ENCODE measurements at regions not wholly inside any gene's neighbourhood (a gene's known extent, or its start where the extent isn't known, plus 50 kb on each side); places are given as distances from the start of the nearest gene placed in this dataset.

- Mint-ChIP-seq H3K27ac (no peak overlapping the region), H3K27me3 (ENCODE audit: low read depth) (no peaks in the 10 kb centered on the region), H3K4me3 (ENCODE audit: low read depth) (no peak overlapping the region), H3K4me1 (ENCODE audit: low read depth) (no peaks in the 10 kb centered on the region), H3K9me3 (peaks cover 18% of the 10 kb centered on the region), H3K36me3 (ENCODE audit: low read depth) (no peaks in the 10 kb centered on the region)
- no peak for DNase-seq (ENCODE audit: low spot score)
- intact Hi-C loops (cut with micrococcal nuclease): no loop called here
These were observed 307.8 kb downstream of the BCHE start for GRCh38 chr3:165529451-165529850.

GRCh38 chr3:165526367-165526766 lies 310.9 kb downstream of the BCHE start:
- no peak for DNase-seq (ENCODE audit: low spot score)
- H3K36me3 Mint-ChIP-seq (ENCODE audit: low read depth): no peaks in the 10 kb centered on the region
- intact Hi-C loops (cut with micrococcal nuclease): no loop called here
- H3K27ac Mint-ChIP-seq: no peak overlapping the region
- no peaks in the 10 kb centered on the region for H3K4me1 Mint-ChIP-seq (ENCODE audit: low read depth)
- H3K9me3 Mint-ChIP-seq: peaks cover 15% of the 10 kb centered on the region
- no peaks in the 10 kb centered on the region for H3K27me3 Mint-ChIP-seq (ENCODE audit: low read depth)
- H3K4me3 Mint-ChIP-seq (ENCODE audit: low read depth): no peak overlapping the region

- intact Hi-C loops (cut with micrococcal nuclease): no loop called here
- no peak overlapping the region for H3K4me3 Mint-ChIP-seq (ENCODE audit: low read depth)
- H3K9me3 Mint-ChIP-seq: peaks cover 26% of the 10 kb centered on the region
- no peaks in the 10 kb centered on the region for H3K27me3 Mint-ChIP-seq (ENCODE audit: low read depth)
- H3K4me1 Mint-ChIP-seq (ENCODE audit: low read depth): no peaks in the 10 kb centered on the region
- DNase-seq (ENCODE audit: low spot score): no peak
- no peak overlapping the region for H3K27ac Mint-ChIP-seq
- H3K36me3 Mint-ChIP-seq (ENCODE audit: low read depth): no peaks in the 10 kb centered on the region
These were observed 313.4 kb downstream of the BCHE start for GRCh38 chr3:165523801-165524200.

- Mint-ChIP-seq H3K36me3 (ENCODE audit: low read depth) (no peaks in the 10 kb centered on the region), H3K27me3 (ENCODE audit: low read depth) (no peaks in the 10 kb centered on the region), H3K4me3 (ENCODE audit: low read depth) (no peak overlapping the region), H3K4me1 (ENCODE audit: low read depth) (no peaks in the 10 kb centered on the region), H3K9me3 (peaks cover 27% of the 10 kb centered on the region), H3K27ac (no peak overlapping the region)
- no peak for DNase-seq (ENCODE audit: low spot score)
- intact Hi-C loops (cut with micrococcal nuclease): no loop called here
These were observed 314.8 kb downstream of the BCHE start for GRCh38 chr3:165522386-165522785.

- Mint-ChIP-seq H3K27me3 (ENCODE audit: low read depth) (no peaks in the 10 kb centered on the region), H3K36me3 (ENCODE audit: low read depth) (no peaks in the 10 kb centered on the region), H3K4me3 (ENCODE audit: low read depth) (no peak overlapping the region), H3K9me3 (peaks cover 27% of the 10 kb centered on the region), H3K4me1 (ENCODE audit: low read depth) (no peaks in the 10 kb centered on the region), H3K27ac (no peak overlapping the region)
- intact Hi-C loops (cut with micrococcal nuclease): no loop called here
- DNase-seq (ENCODE audit: low spot score): no peak
These were observed 315.9 kb downstream of the BCHE start for GRCh38 chr3:165521131-165521871.

GRCh38 chr3:165519687-165520086 lies 317.5 kb downstream of the BCHE start:
- Mint-ChIP-seq H3K27ac (no peak overlapping the region), H3K9me3 (peaks cover 37% of the 10 kb centered on the region), H3K4me3 (ENCODE audit: low read depth) (no peak overlapping the region), H3K4me1 (ENCODE audit: low read depth) (no peaks in the 10 kb centered on the region), H3K27me3 (ENCODE audit: low read depth) (no peaks in the 10 kb centered on the region), H3K36me3 (ENCODE audit: low read depth) (no peaks in the 10 kb centered on the region)
- intact Hi-C loops (cut with micrococcal nuclease): no loop called here
- DNase-seq (ENCODE audit: low spot score): no peak

- intact Hi-C loops (cut with micrococcal nuclease): no loop called here
- H3K9me3 Mint-ChIP-seq: peaks cover 44% of the 10 kb centered on the region
- H3K27ac Mint-ChIP-seq: no peak overlapping the region
- no peaks in the 10 kb centered on the region for H3K36me3 Mint-ChIP-seq (ENCODE audit: low read depth)
- no peaks in the 10 kb centered on the region for H3K4me1 Mint-ChIP-seq (ENCODE audit: low read depth)
- no peaks in the 10 kb centered on the region for H3K27me3 Mint-ChIP-seq (ENCODE audit: low read depth)
- no peak overlapping the region for H3K4me3 Mint-ChIP-seq (ENCODE audit: low read depth)
- DNase-seq (ENCODE audit: low spot score): no peak
These were observed 318.9 kb downstream of the BCHE start for GRCh38 chr3:165518346-165518745.

GRCh38 chr3:165513715-165514701 lies 317.8 kb upstream of the SLITRK3 start:
- H3K27ac Mint-ChIP-seq: no peak overlapping the region
- peaks cover 41% of the 10 kb centered on the region for H3K9me3 Mint-ChIP-seq
- no peaks in the 10 kb centered on the region for H3K27me3 Mint-ChIP-seq (ENCODE audit: low read depth)
- H3K36me3 Mint-ChIP-seq (ENCODE audit: low read depth): no peaks in the 10 kb centered on the region
- no peak overlapping the region for H3K4me3 Mint-ChIP-seq (ENCODE audit: low read depth)
- no peaks in the 10 kb centered on the region for H3K4me1 Mint-ChIP-seq (ENCODE audit: low read depth)
- DNase-seq (ENCODE audit: low spot score): no peak
- intact Hi-C loops (cut with micrococcal nuclease): no loop called here

- H3K4me3 Mint-ChIP-seq (ENCODE audit: low read depth): no peak overlapping the region
- DNase-seq (ENCODE audit: low spot score): no peak
- no peak overlapping the region for H3K27ac Mint-ChIP-seq
- no peaks in the 10 kb centered on the region for H3K4me1 Mint-ChIP-seq (ENCODE audit: low read depth)
- peaks cover 33% of the 10 kb centered on the region for H3K9me3 Mint-ChIP-seq
- intact Hi-C loops (cut with micrococcal nuclease): no loop called here
- H3K27me3 Mint-ChIP-seq (ENCODE audit: low read depth): no peaks in the 10 kb centered on the region
- no peaks in the 10 kb centered on the region for H3K36me3 Mint-ChIP-seq (ENCODE audit: low read depth)
These were observed 311.4 kb upstream of the SLITRK3 start for GRCh38 chr3:165507576-165507975.

GRCh38 chr3:165507060-165507459 lies 310.9 kb upstream of the SLITRK3 start:
- Mint-ChIP-seq H3K4me3 (ENCODE audit: low read depth) (no peak overlapping the region), H3K9me3 (peaks cover 28% of the 10 kb centered on the region), H3K27ac (no peak overlapping the region), H3K36me3 (ENCODE audit: low read depth) (no peaks in the 10 kb centered on the region), H3K4me1 (ENCODE audit: low read depth) (no peaks in the 10 kb centered on the region), H3K27me3 (ENCODE audit: low read depth) (no peaks in the 10 kb centered on the region)
- DNase-seq (ENCODE audit: low spot score): no peak
- intact Hi-C loops (cut with micrococcal nuclease): no loop called here

- no peaks in the 10 kb centered on the region for H3K27me3 Mint-ChIP-seq (ENCODE audit: low read depth)
These were observed 309.5 kb upstream of the SLITRK3 start for GRCh38 chr3:165505657-165506056.

GRCh38 chr3:165504554-165504953 lies 308.4 kb upstream of the SLITRK3 start:
- Mint-ChIP-seq H3K4me3 (ENCODE audit: low read depth) (no peak overlapping the region), H3K27ac (no peak overlapping the region), H3K9me3 (peaks cover 19% of the 10 kb centered on the region), H3K36me3 (ENCODE audit: low read depth) (no peaks in the 10 kb centered on the region), H3K27me3 (ENCODE audit: low read depth) (no peaks in the 10 kb centered on the region), H3K4me1 (ENCODE audit: low read depth) (no peaks in the 10 kb centered on the region)
- DNase-seq (ENCODE audit: low spot score): no peak
- intact Hi-C loops (cut with micrococcal nuclease): no loop called here

More at GRCh38 chr3:165505657-165506056, 309.5 kb upstream of the SLITRK3 start:
- no peak overlapping the region for H3K4me3 Mint-ChIP-seq (ENCODE audit: low read depth)
- H3K36me3 Mint-ChIP-seq (ENCODE audit: low read depth): no peaks in the 10 kb centered on the region
- H3K9me3 Mint-ChIP-seq: peaks cover 19% of the 10 kb centered on the region
- no peak for DNase-seq (ENCODE audit: low spot score)
- H3K4me1 Mint-ChIP-seq (ENCODE audit: low read depth): no peaks in the 10 kb centered on the region
- H3K27ac Mint-ChIP-seq: no peak overlapping the region
- intact Hi-C loops (cut with micrococcal nuclease): no loop called here

GRCh38 chr3:165503825-165504224 lies 307.6 kb upstream of the SLITRK3 start:
- peaks cover 19% of the 10 kb centered on the region for H3K9me3 Mint-ChIP-seq
- H3K27me3 Mint-ChIP-seq (ENCODE audit: low read depth): no peaks in the 10 kb centered on the region

More at GRCh38 chr3:165503825-165504224, 307.6 kb upstream of the SLITRK3 start:
- Mint-ChIP-seq H3K4me3 (ENCODE audit: low read depth) (no peak overlapping the region), H3K4me1 (ENCODE audit: low read depth) (no peaks in the 10 kb centered on the region), H3K36me3 (ENCODE audit: low read depth) (no peaks in the 10 kb centered on the region), H3K27ac (no peak overlapping the region)
- no peak for DNase-seq (ENCODE audit: low spot score)
- intact Hi-C loops (cut with micrococcal nuclease): no loop called here

Measured in activated T-helper 2 cell treated with anti-CD3 and anti-CD28 coated beads, Interferon-gamma antibody, Interleukin-2, Interleukin-4, amounts not matched to agents 10 μg/mL and 5 μg/mL and 100 μg/mL, durations not matched to agents 14 hours and 24 hours and 36 hours (primary cell).